Fibroblast of villous mesenchyme (primary cell): ENCODE measurements at regions not wholly inside any gene's neighbourhood (a gene's known extent, or its start where the extent isn't known, plus 50 kb on each side); places are given as distances from the start of the nearest gene placed in this dataset.

ENCODE experiments used
- DNase-seq: peaks from one replicate; pipeline ENCODE4 v3.0.0-alpha.2; 2010; ENCODE audit warnings: low read depth
- H3K4me3 ChIP-seq: 2 replicates; pipeline ENCODE4 v1.5.1; 2011; ENCODE audit warnings: low read depth, mild to moderate bottlenecking, low read length
- CTCF ChIP-seq: IDR thresholded peaks from 2 replicates; pipeline ENCODE4 v1.5.1; 2012; ENCODE audit warnings: low read depth, mild to moderate bottlenecking, low read length; ENCODE audit not compliant: insufficient read depth

GRCh38 chr13:97133554-97133953, 88.6 kb upstream of the MBNL2 start:
- H3K4me3 ChIP-seq = no peak overlapping the region
- no peak for TF ChIP-seq CTCF
- DNase-seq = no peak

GRCh38 chr13:97133955-97134354, 88.2 kb upstream of the MBNL2 start:
- no peak for TF ChIP-seq CTCF
- DNase-seq = no peak

GRCh38 chr13:97134364-97135095, 87.6 kb upstream of the MBNL2 start:
- no peak overlapping the region for H3K4me3 ChIP-seq
- TF ChIP-seq CTCF = no peak
- DNase-seq = peak; percentile 47

More at GRCh38 chr13:97133955-97134354, 88.2 kb upstream of the MBNL2 start:
- H3K4me3 ChIP-seq = no peak overlapping the region

GRCh38 chr13:97135883-97136282, 86.2 kb upstream of the MBNL2 start:
- no peak for TF ChIP-seq CTCF
- DNase-seq = no peak

GRCh38 chr13:97136418-97136817, 85.7 kb upstream of the MBNL2 start:
- DNase-seq = no peak
- no peak overlapping the region for H3K4me3 ChIP-seq
- TF ChIP-seq CTCF = no peak

More at GRCh38 chr13:97135883-97136282, 86.2 kb upstream of the MBNL2 start:
- no peak overlapping the region for H3K4me3 ChIP-seq

GRCh38 chr13:97139691-97140090, 82.4 kb upstream of the MBNL2 start:
- no peak overlapping the region for H3K4me3 ChIP-seq
- DNase-seq = no peak
- TF ChIP-seq CTCF = no peak

GRCh38 chr13:97140131-97140530, 82.0 kb upstream of the MBNL2 start:
- TF ChIP-seq CTCF = no peak
- H3K4me3 ChIP-seq = no peak overlapping the region
- no peak for DNase-seq
